SU-DHL-6 (cell line): ENCODE measurements at regions not wholly inside any gene's neighbourhood (a gene's known extent, or its start where the extent isn't known, plus 50 kb on each side); places are given as distances from the start of the nearest gene placed in this dataset.

ENCODE experiments used
- CTCF ChIP-seq: fragments of 200-600 bp; sonication (generic); IDR thresholded peaks from one replicate; pipeline ENCODE4 v1.5.1; 2017; ENCODE audit warnings: antibody characterized with exemption, mild to moderate bottlenecking, low read length, moderate library complexity; ENCODE audit not compliant: insufficient read depth, poor library complexity, severe bottlenecking
- EZH2phosphoT487 ChIP-seq: fragments of 200-600 bp; sonication (generic), shearing (Covaris generic); conservative IDR thresholded peaks from 2 replicates; pipeline ENCODE4 v1.6.1; 2018; ENCODE audit warnings: mild to moderate bottlenecking, antibody characterized with exemption, low read length, moderate library complexity, mixed read lengths

GRCh38 chr17:65473985-65474384 lies 87.5 kb downstream of the AXIN2 start:
- TF ChIP-seq CTCF (no peak), EZH2phosphoT487 (no peak)
